ENCODE measurements at regions not wholly inside any gene's neighbourhood (a gene's known extent, or its start where the extent isn't known, plus 50 kb on each side); places are given as distances from the start of the nearest gene placed in this dataset.

GRCh38 chr7:21367537-21367936 is 60.3 kb upstream of the SP4 start:
- TF ChIP-seq MYC (IDR thresholded peaks at IDR 0.05; ENCODE audit: insufficient read depth, insufficient read length, insufficient replicate concordance, low read length, severe bottlenecking) (no peak), SPI1 (IDR thresholded peaks at IDR 0.05; ENCODE audit: borderline replicate concordance, insufficient read depth, low read depth, low read length) (no peak), ZBTB11 (CRISPR knock-in tag; IDR thresholded peaks at IDR 0.05) (no peak), POLR2AphosphoS5 (IDR thresholded peaks at IDR 0.05; ENCODE audit: low read length) (no peak), CTCF (IDR thresholded peaks at IDR 0.05 in 2 of 3, conservative IDR thresholded peaks at IDR 0.05 in 1 of 3; ENCODE audit: control insufficient read depth in 2 of 3, extremely low read depth in 1 of 3, insufficient read depth in 1 of 3, low read depth in 3 of 3, low read length in 3 of 3) (no peak), FOXM1 (IDR thresholded peaks at IDR 0.05; ENCODE audit: low read depth, low read length) (no peak), NR2C1 (IDR thresholded peaks at IDR 0.05) (no peak), KAT2A (conservative IDR thresholded peaks at IDR 0.05; ENCODE audit: control insufficient read depth, low read depth, low read length) (no peak), SREBF1 (IDR thresholded peaks at IDR 0.05; ENCODE audit: low read length) (no peak)
- TF ChIP-seq, protein P1, sequence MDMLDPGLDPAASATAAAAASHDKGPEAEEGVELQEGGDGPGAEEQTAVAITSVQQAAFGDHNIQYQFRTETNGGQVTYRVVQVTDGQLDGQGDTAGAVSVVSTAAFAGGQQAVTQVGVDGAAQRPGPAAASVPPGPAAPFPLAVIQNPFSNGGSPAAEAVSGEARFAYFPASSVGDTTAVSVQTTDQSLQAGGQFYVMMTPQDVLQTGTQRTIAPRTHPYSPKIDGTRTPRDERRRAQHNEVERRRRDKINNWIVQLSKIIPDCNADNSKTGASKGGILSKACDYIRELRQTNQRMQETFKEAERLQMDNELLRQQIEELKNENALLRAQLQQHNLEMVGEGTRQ (IDR thresholded peaks at IDR 0.05; ENCODE audit: borderline replicate concordance, low read depth, low read length): no peak
